ENCODE measurements at regions not wholly inside any gene's neighbourhood (a gene's known extent, or its start where the extent isn't known, plus 50 kb on each side); places are given as distances from the start of the nearest gene placed in this dataset.

DNA sequence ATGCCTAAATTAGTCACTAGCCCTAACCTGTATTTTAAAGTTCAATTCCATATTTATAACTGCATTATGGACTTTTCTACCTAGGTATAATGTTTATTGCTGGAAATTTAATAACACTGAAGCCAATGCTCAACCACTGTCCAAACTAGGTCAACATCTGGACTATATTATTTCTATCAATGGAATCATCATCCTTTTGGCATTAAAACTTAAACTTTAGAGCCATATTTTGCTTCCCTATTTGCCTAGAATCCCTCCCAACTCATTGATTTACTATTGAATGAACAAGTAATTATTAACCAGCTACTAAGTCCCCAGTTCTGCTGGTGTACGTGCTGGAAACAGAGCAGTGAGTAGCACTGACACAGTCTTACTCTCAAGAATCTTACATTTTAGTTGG lies 291.7 kb upstream of the SPTLC3 start:
- H4K20me1 ChIP-seq (replicated peaks in 1 of 2; ENCODE audit: control insufficient read depth in 1 of 2, insufficient read depth in 2 of 2, low read length in 2 of 2) = no peaks in the 10 kb centered on the region
- TF ChIP-seq EGR1 (IDR thresholded peaks at IDR 0.05; ENCODE audit: borderline replicate concordance, low read depth, low read length) (no peak), JUN (IDR thresholded peaks at IDR 0.05; ENCODE audit: low read depth, low read length) (no peak), POLR2A (IDR thresholded peaks at IDR 0.05; ENCODE audit: control extremely low read depth in 1 of 2, low read depth in 2 of 2, low read length in 2 of 2) (no peak), RAD21 (IDR thresholded peaks at IDR 0.05 in 1 of 2, conservative IDR thresholded peaks at IDR 0.05 in 1 of 2; ENCODE audit: low read depth in 2 of 2, low read length in 2 of 2) (no peak), BACH1 (IDR thresholded peaks at IDR 0.05; ENCODE audit: low read length) (no peak), JUND (IDR thresholded peaks at IDR 0.05; ENCODE audit: low read length) (no peak), NRF1 (IDR thresholded peaks at IDR 0.05; ENCODE audit: low read depth, low read length) (no peak), RFX5 (IDR thresholded peaks at IDR 0.05; ENCODE audit: borderline replicate concordance, low read depth, low read length) (no peak), RBBP5 (IDR thresholded peaks at IDR 0.05; ENCODE audit: borderline replicate concordance, low read depth, low read length) (no peak)
- H3K18ac ChIP-seq (ENCODE audit: extremely low read depth, low read length) = no peak overlapping the region
- DNase-seq (ENCODE audit: low read depth in 1 of 2, low spot score in 2 of 2) (no peak), FAIRE-seq (no peak)
- no peak overlapping the region for H2AFZ ChIP-seq (ENCODE audit: low read length)
- no peaks in the 10 kb centered on the region for H3K79me1 ChIP-seq (ENCODE audit: low read depth, low read length)
- 88% methylated on average over 1 of the region's 1 CpG; no CpG with 5 or more reads in 1 of the 2 experiments for WGBS, 2 experiments (ENCODE audit: extremely low coverage in 1 of 2, insufficient coverage in 1 of 2, insufficient read length in 1 of 2, insufficient replicate concordance in 2 of 2, low coverage in 1 of 2, low lambda C conversion rate in 2 of 2, missing lambda C conversion rate in 1 of 2)
- no peak overlapping the region for H3K56ac ChIP-seq (replicated peaks; ENCODE audit: insufficient read length, low read depth, low read length)
- ChIA-PET POLR2A (ENCODE audit: partially characterized antibody) (interaction anchor here (1.5 kb wide), 1 partner anchor 46 kb away, joined by 4 read pairs; no protein-coding TSS in a partner anchor), CTCF (ENCODE audit: partially characterized antibody) (no interaction called here)
- H3K27ac ChIP-seq (ENCODE audit: low read depth, low read length) = no peak overlapping the region
- H3K23me2 ChIP-seq (ENCODE audit: low read depth, low read length) = no peaks in the 10 kb centered on the region
- H2BK5ac ChIP-seq (ENCODE audit: low read depth, low read length) = no peak overlapping the region
- H3K14ac ChIP-seq (ENCODE audit: insufficient read length) = no peak overlapping the region
- H2BK12ac ChIP-seq (ENCODE audit: low read depth, low read length) = no peak overlapping the region
- H2BK120ac ChIP-seq (replicated peaks; ENCODE audit: low read depth, low read length) = no peak overlapping the region
- H4K91ac ChIP-seq (replicated peaks; ENCODE audit: insufficient read length, low read length) = no peak overlapping the region
- H3K4ac ChIP-seq (replicated peaks; ENCODE audit: insufficient read length, low read depth, low read length) = no peak overlapping the region
- H3K9me3 ChIP-seq (ENCODE audit: insufficient read depth in 2 of 2, low read depth in 1 of 2, low read length in 1 of 2) = no peaks in the 10 kb centered on the region
- H3K4me1 ChIP-seq (replicated peaks in 1 of 4; ENCODE audit: control insufficient read depth in 3 of 4, insufficient read depth in 4 of 4, low read length in 3 of 4) = no peaks in the 10 kb centered on the region; a peak in 1 of 7 replicates
- H3K9ac ChIP-seq (replicated peaks in 1 of 4; ENCODE audit: extremely low read depth in 1 of 4, low read depth in 3 of 4, low read length in 3 of 4) = no peak overlapping the region
- no peak overlapping the region for H2AK5ac ChIP-seq (ENCODE audit: low read depth, low read length)
- no peak overlapping the region for H2BK20ac ChIP-seq (ENCODE audit: low read length)
- H3K23ac ChIP-seq (ENCODE audit: insufficient read length) = no peak overlapping the region
- no peaks in the 10 kb centered on the region for H3K79me2 ChIP-seq (ENCODE audit: control insufficient read depth in 1 of 2, insufficient read depth in 2 of 2, low read length in 2 of 2)
- no peaks in the 10 kb centered on the region for H3K36me3 ChIP-seq (ENCODE audit: control insufficient read depth in 2 of 4, insufficient read depth in 4 of 4, low read length in 3 of 4)
- no peak overlapping the region for H3K4me2 ChIP-seq (ENCODE audit: insufficient read depth in 1 of 2, low read depth in 2 of 2, low read length in 2 of 2)
- no peak overlapping the region for H2BK15ac ChIP-seq (ENCODE audit: low read length)
- no peak overlapping the region for H4K5ac ChIP-seq (ENCODE audit: insufficient read length, low read depth, low read length)
- no peaks in the 10 kb centered on the region for H3K27me3 ChIP-seq (replicated peaks in 1 of 4; ENCODE audit: control insufficient read depth in 3 of 4, extremely low read depth in 1 of 4, insufficient read depth in 3 of 4, low read length in 3 of 4)
- no peak overlapping the region for H3K4me3 ChIP-seq (ENCODE audit: extremely low read depth in 1 of 4, insufficient read depth in 2 of 4, low read depth in 3 of 4, low read length in 4 of 4)
- H4K8ac ChIP-seq (ENCODE audit: extremely low read depth, insufficient read depth, low read length) = no peak overlapping the region

Data from H1 (cell line).